Stomach (tissue), 8 donors: ENCODE measurements at regions not wholly inside any gene's neighbourhood (a gene's known extent, or its start where the extent isn't known, plus 50 kb on each side); places are given as distances from the start of the nearest gene placed in this dataset.

Experiments
- DNase-seq, 2 donors: peaks; one replicate each; pipeline versions ENCODE4 v3.0.0 to v3.0.0-alpha.2; 2013 to 2019
- H3K27ac ChIP-seq, 5 donors: fragments of 200-600 bp in 4 of 5; sonication (generic) in 4 of 5; one replicate each; pipeline ENCODE4 v1.5.1; 2013 to 2019; ENCODE audit warnings: mild to moderate bottlenecking in 1 of 5, moderate library complexity in 1 of 5
- H3K27me3 ChIP-seq, 3 donors: fragments of 200-600 bp; sonication (generic); one replicate each; pipeline ENCODE4 v1.5.1; 2017 to 2019; ENCODE audit warnings: mixed run types in 1 of 3
- H3K36me3 ChIP-seq, 4 donors: fragments of 200-600 bp; sonication (generic); 1 replicate in 3 of 4; 2 replicates in 1 of 4; pipeline ENCODE4 v1.5.1; 2016 to 2019
- H3K4me1 ChIP-seq, 4 donors: fragments of 200-600 bp; sonication (generic); one replicate each; pipeline ENCODE4 v1.5.1; 2016 to 2019
- H3K4me3 ChIP-seq, 4 donors: fragments of 200-600 bp; sonication (generic) in 3 of 4; one replicate each; pipeline ENCODE4 v1.5.1; 2016 to 2019; ENCODE audit warnings: mild to moderate bottlenecking in 1 of 4
- H3K9me3 ChIP-seq, 4 donors: fragments of 200-600 bp; sonication (generic); one replicate each; pipeline ENCODE4 v1.5.1; 2016 to 2019
- CTCF ChIP-seq, 7 experiments: fragments of 450-650 bp in 4 of 7; fragments of 200-600 bp in 3 of 7; sonication (generic) in 3 of 7; IDR thresholded peaks; one replicate each; pipeline ENCODE4 v1.5.1; 2016 to 2019; ENCODE audit warnings: antibody characterized with exemption in 7 of 7, control low read depth in 2 of 7, mild to moderate bottlenecking in 1 of 7
- EP300 ChIP-seq: sonication (generic); formaldehyde crosslinking; IDR thresholded peaks from one replicate; pipeline ENCODE4 v1.6.1; 2017; ENCODE audit warnings: antibody characterized with exemption
- POLR2A ChIP-seq, 4 donors: fragments of 450-650 bp; IDR thresholded peaks; one replicate each; pipeline ENCODE4 v1.6.1; 2016; ENCODE audit warnings: antibody characterized with exemption in 4 of 4, control low read depth in 2 of 4, mild to moderate bottlenecking in 1 of 4, moderate library complexity in 1 of 4
- POLR2AphosphoS5 ChIP-seq, 3 donors: sonication (generic); formaldehyde crosslinking; IDR thresholded peaks; one replicate each; pipeline ENCODE4 v1.6.1; 2016; ENCODE audit warnings: antibody characterized with exemption in 3 of 3
- WGBS, 5 donors: extraction: QIAGEN DNeasy Blood & Tissue Kit in 3 of 5; methylation state at CpG; one replicate each; pipeline versions ENCODE4 v1.1.5 to v1.1.7; 2013 to 2018; 5-methylcytosine and 5-hydroxymethylcytosine counted together
- intact Hi-C: fragments of 100-400 bp; cut with DNase I; formaldehyde crosslinking; loops from one replicate; pipeline ENCODE4 v1.15.1; 2023; ENCODE audit warnings: low total_unique reads
- donor health status: healthy with polysubstance abuse.
- donor health status: Bipolar disorder and iron deficiency.
- donor health status: healthy.

- H3K4me3 ChIP-seq: no peak overlapping the region
- no peak for DNase-seq
- no peaks in the 10 kb centered on the region for H3K4me1 ChIP-seq
- H3K27ac ChIP-seq: no peak overlapping the region
- H3K9me3 ChIP-seq: no peaks in the 10 kb centered on the region
- no peak for TF ChIP-seq POLR2AphosphoS5 (IDR thresholded peaks at IDR 0.05)
- TF ChIP-seq POLR2A (IDR thresholded peaks at IDR 0.05): no peak
- TF ChIP-seq EP300: no peak
- TF ChIP-seq CTCF (IDR thresholded peaks at IDR 0.05): no peak
- intact Hi-C loops: no loop called here
- 86 to 99% (median 94%) methylated on average over 1 of the region's 1 CpG for WGBS, 5 donors
- no peaks in the 10 kb centered on the region for H3K36me3 ChIP-seq
- no peaks in the 10 kb centered on the region for H3K27me3 ChIP-seq
Observed at GRCh38 chr2:136715146-136715545, 50.2 kb upstream of the THSD7B start.

- no peak for DNase-seq
- Histone ChIP-seq H3K4me3 (no peak overlapping the region), H3K9me3 (no peaks in the 10 kb centered on the region), H3K4me1 (no peaks in the 10 kb centered on the region), H3K27me3 (no peaks in the 10 kb centered on the region), H3K36me3 (no peaks in the 10 kb centered on the region), H3K27ac (no peak overlapping the region)
- WGBS, 5 donors: 57 to 69% (median 67%) methylated on average over 2 of the region's 2 CpGs
- intact Hi-C loops: no loop called here
- TF ChIP-seq POLR2AphosphoS5 (IDR thresholded peaks at IDR 0.05) (no peak), EP300 (no peak), CTCF (IDR thresholded peaks at IDR 0.05) (no peak), POLR2A (IDR thresholded peaks at IDR 0.05) (no peak)
Observed at GRCh38 chr2:136714452-136714951, 50.8 kb upstream of the THSD7B start.

GRCh38 chr2:136713739-136714138, 51.6 kb upstream of the THSD7B start:
- WGBS, 5 donors: 21 to 49% (median 27%) methylated on average over 2 of the region's 2 CpGs
- intact Hi-C loops: no loop called here
- TF ChIP-seq CTCF (IDR thresholded peaks at IDR 0.05) (no peak), EP300 (no peak), POLR2AphosphoS5 (IDR thresholded peaks at IDR 0.05) (no peak), POLR2A (IDR thresholded peaks at IDR 0.05) (no peak)
- no peak overlapping the region for H3K4me3 ChIP-seq
- H3K4me1 ChIP-seq: no peaks in the 10 kb centered on the region
- H3K27ac ChIP-seq: no peak overlapping the region
- no peak for DNase-seq
- H3K36me3 ChIP-seq: no peaks in the 10 kb centered on the region
- H3K9me3 ChIP-seq: no peaks in the 10 kb centered on the region
- H3K27me3 ChIP-seq: no peaks in the 10 kb centered on the region

- H3K27ac ChIP-seq: no peak overlapping the region
- no peak overlapping the region for H3K4me3 ChIP-seq
- WGBS, 5 donors: 66 to 74% (median 72%) methylated on average over 3 of the region's 3 CpGs
- intact Hi-C loops: no loop called here
- no peaks in the 10 kb centered on the region for H3K36me3 ChIP-seq
- DNase-seq: no peak
- H3K27me3 ChIP-seq: no peaks in the 10 kb centered on the region
- no peaks in the 10 kb centered on the region for H3K4me1 ChIP-seq
- TF ChIP-seq POLR2AphosphoS5 (IDR thresholded peaks at IDR 0.05) (no peak), POLR2A (IDR thresholded peaks at IDR 0.05) (no peak), EP300 (no peak), CTCF (IDR thresholded peaks at IDR 0.05) (no peak)
- peaks cover 0 to 13% (median 5%) of the 10 kb centered on the region in 4 donors for H3K9me3 ChIP-seq
Observed at GRCh38 chr2:136705336-136705735, 60.0 kb upstream of the THSD7B start.
